Fibroblast of upper back skin (primary cell): ENCODE measurements at regions not wholly inside any gene's neighbourhood (a gene's known extent, or its start where the extent isn't known, plus 50 kb on each side); places are given as distances from the start of the nearest gene placed in this dataset.
A peak's percentile ranks its signal among the peaks of the same experiment; 100 is the strongest.
"Not testable (repeated sequence)": the region's sequence is repeated elsewhere in the genome, so short reads cannot be mapped to it uniquely, and the experiment has no call there.

Source experiments
- DNase-seq: peaks from one replicate; pipeline ENCODE4 v3.0.0-alpha.2; 2013

GRCh38 chr18:62442391-62442790 lies 80.4 kb upstream of the ZCCHC2 start:
- DNase-seq: no peak

DNA sequence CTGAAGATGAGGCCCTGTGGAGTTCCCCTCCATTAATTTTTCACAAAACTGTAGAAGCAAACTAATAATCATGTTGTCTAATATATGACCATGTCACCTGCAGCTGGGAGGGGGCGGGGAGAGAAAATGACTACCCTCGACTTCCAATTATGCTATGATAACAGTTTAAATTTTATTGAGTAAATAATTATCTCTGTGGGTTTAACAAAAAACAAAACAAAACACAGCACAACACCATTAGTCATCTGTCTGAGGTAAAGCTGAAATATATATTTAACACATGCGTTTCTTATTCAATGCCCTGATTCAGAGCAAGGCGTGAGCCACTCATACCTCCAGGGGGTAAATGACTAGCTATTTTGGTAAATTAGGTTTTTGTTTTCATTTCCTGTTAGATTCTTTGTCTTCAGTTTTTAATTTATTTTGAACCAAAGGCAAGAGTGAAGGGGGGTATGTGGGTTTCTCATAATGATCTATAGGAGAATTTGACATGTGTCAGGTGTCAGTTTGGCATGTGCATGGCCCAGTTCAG lies 77.4 kb upstream of the ZCCHC2 start:
- no peak for DNase-seq

- no peak for DNase-seq
These were observed 76.3 kb upstream of the ZCCHC2 start for GRCh38 chr18:62446511-62446910.

GRCh38 chr18:62447652-62448051 lies 75.2 kb upstream of the ZCCHC2 start:
- DNase-seq: no peak

DNA sequence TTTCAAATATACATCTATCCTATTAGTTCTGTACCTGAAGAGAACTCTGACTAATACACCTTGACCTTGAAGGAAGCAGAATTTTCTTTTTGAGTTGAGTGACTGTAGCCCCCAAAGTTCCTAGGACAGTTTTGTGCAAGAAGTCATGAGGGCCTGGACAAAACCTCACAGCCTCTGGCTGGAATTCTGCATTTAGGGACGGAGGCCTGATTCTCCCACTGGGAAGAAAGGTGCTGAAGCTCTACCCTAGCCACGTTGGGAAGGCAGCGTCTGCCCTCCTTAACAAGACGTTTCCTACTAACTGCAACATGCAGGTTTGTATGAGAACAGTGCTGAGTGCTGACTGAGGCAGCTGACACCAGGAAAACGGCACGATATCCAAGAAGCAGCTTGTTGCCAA lies 74.4 kb upstream of the ZCCHC2 start:
- no peak for DNase-seq

DNA sequence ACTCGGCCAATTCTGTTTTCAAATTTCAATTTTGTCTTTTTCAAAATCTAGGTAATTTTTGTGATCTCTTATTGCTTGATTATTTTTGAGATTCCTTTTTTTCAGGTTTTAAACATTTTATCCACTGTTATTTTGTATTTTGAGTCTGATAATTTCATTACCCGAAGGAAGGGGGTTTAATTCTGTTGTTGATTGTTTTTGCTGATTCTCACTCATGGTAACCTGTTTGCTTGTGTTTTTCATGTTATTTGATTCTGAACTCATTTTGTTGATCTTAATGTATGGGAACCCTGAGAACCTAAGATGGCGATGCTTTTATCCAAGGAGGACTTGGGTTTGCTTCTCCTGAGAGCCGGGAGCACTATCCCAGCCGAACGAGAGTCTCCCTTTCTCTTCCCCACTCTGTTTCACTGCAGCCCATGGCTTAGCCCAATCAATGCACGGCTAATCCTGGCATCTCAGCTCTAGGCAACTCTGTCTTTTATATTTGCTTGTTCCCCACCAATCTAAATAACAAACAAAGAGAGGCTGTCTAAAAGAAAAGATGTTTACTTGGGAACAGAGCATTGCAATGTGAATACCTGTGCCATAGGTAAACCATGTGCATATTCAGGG lies 73.2 kb upstream of the ZCCHC2 start:
- DNase-seq: no peak

DNA sequence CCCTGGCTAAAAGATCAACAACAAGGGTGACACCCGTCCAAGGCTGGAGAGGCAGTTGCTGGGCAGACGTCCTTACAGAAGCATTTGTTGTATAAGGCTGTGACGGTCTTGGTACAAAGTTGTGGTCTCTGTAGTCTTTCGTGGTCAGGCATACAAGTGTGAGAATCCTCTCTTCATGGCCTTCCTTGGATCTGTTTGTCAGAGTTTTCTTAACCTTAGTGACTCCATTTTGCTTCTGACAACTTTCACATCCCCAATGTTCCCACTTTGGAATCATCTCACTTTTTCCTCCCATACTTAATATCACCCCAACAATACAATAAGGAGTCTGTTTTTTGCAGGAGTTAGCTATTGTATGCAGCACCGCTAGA lies 72.7 kb upstream of the ZCCHC2 start:
- DNase-seq: no peak

DNA sequence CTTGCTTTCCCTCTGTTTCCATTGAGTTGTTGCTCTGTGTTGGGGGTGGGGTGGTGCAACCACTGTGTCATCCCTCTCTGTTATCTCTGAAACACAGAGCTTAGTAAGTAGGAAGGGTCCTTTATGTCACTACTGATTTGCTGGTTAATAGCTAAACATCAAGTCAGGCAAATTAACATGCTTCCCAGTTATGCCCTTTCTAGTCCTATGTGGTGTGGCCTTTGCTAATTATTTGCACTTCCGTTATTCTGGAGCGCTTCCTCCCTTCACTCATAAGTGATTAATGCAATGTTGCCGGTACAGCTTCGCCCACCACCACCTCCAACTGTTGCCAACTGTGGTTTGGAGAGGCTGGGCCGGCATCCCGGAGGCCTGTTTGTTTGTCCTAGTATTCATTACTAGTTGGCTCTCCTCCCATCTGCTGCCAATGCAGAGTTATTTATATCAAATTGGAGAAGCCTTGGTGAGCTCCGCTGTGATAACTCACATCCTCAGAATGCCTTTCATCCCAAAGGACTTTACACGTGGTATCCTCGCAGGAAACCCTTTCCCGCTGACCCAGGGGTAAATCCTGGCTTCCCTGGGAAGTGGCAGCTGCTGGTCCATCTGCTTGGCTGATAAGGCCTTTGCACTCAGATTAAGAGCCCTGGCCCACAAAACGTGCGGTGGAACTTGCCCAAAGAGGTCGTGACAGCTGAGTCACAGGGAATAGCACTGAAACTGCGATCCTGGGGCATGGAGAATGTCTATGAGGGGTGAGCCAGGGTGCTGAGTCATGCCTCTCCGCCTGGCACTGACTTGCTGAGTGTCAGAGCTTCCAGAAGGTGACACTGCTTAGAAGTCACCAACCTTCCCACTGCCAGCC lies 72.0 kb upstream of the ZCCHC2 start:
- DNase-seq: peak; percentile 54

- DNase-seq: no peak
These were observed 70.5 kb upstream of the ZCCHC2 start for GRCh38 chr18:62452280-62452831.

- DNase-seq: no peak
These were observed 69.0 kb upstream of the ZCCHC2 start for GRCh38 chr18:62453864-62454263.

GRCh38 chr18:62454527-62454926 lies 68.3 kb upstream of the ZCCHC2 start:
- no peak for DNase-seq

GRCh38 chr18:62455222-62455621 lies 67.6 kb upstream of the ZCCHC2 start:
- DNase-seq: no peak

GRCh38 chr18:62457877-62458276 lies 64.9 kb upstream of the ZCCHC2 start:
- no peak for DNase-seq

DNA sequence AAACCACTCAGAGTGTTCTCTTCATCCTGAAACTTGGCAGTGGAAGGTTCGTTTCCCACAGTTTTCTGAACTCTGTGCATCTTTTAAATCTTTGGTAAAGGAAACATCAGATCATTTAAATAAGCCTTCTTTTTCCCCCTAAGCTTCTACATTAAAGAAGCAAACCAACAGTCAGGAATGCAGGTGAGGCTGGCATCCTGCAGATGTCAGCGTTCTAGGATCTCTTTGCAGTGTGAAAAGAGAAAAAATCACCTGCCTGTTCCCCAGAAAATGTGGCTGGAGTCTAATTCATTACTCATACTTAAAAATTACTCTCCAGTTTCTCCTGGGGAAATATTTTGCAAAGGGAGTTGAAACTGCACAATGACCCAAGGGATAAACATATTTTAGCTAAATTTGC lies 64.5 kb upstream of the ZCCHC2 start:
- no peak for DNase-seq

DNA sequence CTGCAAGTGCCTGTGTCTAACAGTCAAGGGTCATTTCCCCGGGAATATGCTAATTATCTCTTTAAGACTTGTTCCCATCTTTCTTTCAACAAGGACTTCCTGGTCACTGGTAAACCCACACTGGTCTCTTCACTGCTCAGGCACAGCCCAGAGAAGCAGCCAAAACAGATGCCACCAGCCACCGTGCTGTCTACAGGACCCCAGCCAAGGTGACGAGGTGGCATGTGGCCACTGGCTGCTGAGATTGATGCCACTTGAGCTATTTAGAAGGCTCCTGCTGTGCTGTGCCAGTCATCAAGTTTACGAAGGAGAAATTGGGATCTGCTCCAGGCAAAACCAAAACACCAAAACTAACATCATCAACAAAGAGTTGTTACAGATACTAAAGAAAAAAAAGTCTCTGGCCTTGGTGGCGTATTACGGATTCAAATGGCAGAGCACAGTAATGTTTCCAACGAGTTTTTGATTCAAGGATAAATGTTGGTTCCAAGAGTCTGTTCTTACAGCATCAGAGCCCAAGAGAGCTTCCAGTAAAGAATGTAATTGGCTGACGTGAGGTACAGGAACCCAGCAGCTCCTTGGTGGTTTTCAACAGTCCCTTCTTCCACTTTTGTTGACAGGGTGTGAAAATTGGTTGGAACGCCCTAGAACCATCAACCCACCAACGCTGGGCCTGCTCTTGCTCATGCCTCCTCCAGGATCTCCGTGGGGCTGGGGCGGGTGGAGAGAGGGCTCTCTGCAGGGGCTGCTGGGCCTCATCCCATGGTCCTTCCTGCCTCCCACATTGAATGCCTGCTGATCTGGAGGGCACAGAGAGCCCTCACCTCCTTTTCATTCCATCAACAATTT lies 63.7 kb upstream of the ZCCHC2 start:
- DNase-seq: no peak

DNA sequence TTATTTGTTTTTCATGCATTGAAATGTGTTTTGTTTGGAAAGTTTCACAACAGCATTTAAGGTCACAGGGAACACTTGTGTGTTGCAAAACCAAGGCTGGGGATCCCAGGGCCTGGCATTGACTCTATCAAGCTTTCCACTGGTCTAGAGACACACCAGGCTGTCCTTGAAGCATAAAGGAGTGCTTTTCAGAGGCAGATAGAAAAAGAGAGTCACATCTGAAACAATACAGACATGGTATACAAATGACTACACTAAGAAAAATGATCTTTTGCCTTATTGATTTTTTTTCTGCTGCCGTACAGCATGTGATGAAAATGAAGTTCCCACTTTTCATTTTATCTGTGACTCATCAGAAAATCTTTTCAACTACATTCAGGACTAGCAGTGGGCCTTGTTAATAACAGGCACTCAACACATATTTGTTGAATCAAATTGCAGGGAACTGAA lies 61.9 kb upstream of the ZCCHC2 start:
- peak; percentile 4 for DNase-seq

- DNase-seq: no peak
These were observed 61.2 kb upstream of the ZCCHC2 start for GRCh38 chr18:62461591-62461990.

DNA sequence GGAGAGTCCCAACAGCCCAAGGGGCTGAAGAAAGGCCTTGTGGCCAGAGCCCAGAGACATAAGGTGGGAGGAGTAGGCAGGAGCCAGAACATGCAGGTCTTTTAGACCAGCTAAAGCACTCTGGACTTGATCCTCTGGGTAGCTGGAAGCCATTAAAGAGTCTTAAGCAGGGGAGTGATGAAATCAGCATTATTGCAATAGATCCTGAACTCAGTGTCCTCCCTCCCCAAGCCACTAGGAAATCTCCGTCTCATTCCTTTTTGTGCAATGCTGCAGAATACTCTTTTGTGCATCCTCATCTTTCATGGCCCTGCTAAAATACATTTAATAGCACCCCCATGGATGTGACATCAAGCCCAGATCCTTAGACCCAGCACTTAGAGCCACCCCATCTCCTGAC lies 58.6 kb upstream of the ZCCHC2 start:
- no peak for DNase-seq

DNA sequence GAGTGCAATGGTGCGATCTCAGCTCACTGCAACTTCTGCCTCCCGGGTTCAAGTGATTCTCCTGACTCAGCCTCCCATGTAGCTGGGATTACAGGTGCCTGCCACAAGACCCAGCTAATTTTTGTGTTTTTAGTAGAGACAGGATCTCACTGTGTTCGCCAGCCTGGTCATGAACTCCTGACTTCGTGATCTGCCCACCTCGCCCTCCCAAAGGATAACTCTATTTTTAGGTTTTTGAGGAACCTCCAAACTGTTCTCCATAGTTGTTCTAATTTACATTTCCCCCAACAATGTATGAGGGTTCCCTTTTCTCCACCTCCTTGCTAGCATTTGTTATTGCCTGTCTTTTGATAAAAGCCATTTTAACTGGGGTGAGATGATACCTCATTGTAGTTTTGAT lies 53.7 kb upstream of the ZCCHC2 start:
- not testable (repeated sequence) for DNase-seq
